ENCODE measurements at regions not wholly inside any gene's neighbourhood (a gene's known extent, or its start where the extent isn't known, plus 50 kb on each side); places are given as distances from the start of the nearest gene placed in this dataset.

DNA sequence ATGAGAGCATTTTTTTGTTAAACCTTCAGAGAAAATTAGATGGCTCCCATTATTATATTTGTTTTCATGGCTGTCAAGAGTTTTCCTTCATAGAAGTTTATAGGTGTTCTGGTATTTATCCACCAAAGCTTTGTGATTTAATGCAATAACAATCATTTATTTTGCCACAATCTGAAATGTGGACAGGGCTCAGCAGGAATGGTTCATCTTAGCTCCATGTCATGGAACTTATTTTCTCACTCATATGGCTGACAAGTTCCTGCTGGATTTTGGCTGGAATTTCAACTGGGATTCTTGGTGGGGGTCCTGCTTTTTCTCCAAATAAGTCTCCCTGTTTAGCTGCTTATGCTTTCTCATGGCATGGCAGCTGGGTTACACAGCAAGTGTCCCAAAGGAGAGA is 876.7 kb downstream of the QKI start:
- peaks cover 7% of the 10 kb centered on the region for H3K9me3 Mint-ChIP-seq (ENCODE audit: low read depth)
- no peaks in the 10 kb centered on the region for H3K36me3 Mint-ChIP-seq (ENCODE audit: low read depth)
- H3K27ac Mint-ChIP-seq (ENCODE audit: unreplicated experiment): no peak overlapping the region
- H3K4me3 Mint-ChIP-seq (ENCODE audit: unreplicated experiment): no peak overlapping the region
- TF ChIP-seq, protein P1, sequence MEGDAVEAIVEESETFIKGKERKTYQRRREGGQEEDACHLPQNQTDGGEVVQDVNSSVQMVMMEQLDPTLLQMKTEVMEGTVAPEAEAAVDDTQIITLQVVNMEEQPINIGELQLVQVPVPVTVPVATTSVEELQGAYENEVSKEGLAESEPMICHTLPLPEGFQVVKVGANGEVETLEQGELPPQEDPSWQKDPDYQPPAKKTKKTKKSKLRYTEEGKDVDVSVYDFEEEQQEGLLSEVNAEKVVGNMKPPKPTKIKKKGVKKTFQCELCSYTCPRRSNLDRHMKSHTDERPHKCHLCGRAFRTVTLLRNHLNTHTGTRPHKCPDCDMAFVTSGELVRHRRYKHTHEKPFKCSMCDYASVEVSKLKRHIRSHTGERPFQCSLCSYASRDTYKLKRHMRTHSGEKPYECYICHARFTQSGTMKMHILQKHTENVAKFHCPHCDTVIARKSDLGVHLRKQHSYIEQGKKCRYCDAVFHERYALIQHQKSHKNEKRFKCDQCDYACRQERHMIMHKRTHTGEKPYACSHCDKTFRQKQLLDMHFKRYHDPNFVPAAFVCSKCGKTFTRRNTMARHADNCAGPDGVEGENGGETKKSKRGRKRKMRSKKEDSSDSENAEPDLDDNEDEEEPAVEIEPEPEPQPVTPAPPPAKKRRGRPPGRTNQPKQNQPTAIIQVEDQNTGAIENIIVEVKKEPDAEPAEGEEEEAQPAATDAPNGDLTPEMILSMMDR (IDR thresholded peaks at IDR 0.05): no peak
- H3K27me3 Mint-ChIP-seq (ENCODE audit: low read depth): peaks cover 2% of the 10 kb centered on the region
- H3K4me1 Mint-ChIP-seq (ENCODE audit: low read depth): peaks cover 2% of the 10 kb centered on the region
- no peak for DNase-seq (ENCODE audit: low spot score)

DNA sequence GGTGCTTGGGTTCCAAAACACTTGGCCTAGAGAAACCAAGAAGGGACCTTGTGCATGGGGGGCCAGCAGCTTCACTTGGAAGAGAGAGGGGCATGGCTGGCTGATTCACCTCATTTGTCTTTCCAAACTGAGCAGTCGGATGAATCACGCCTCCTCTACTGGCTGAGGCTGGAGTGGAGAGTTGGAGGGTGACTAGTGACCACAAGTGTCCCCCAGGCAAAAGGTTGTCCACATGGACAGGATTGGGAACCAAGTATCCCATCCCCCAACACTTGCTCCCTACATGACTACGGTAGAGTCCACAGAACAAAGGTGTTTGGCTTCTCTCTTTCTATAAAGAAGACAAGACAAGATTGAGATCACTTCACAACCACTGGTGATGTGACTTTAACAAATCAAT is 875.6 kb downstream of the QKI start:
- Mint-ChIP-seq H3K4me1 (ENCODE audit: low read depth) (peaks cover 6% of the 10 kb centered on the region), H3K4me3 (ENCODE audit: unreplicated experiment) (no peak overlapping the region), H3K36me3 (ENCODE audit: low read depth) (no peaks in the 10 kb centered on the region), H3K27me3 (ENCODE audit: low read depth) (peaks cover 2% of the 10 kb centered on the region), H3K27ac (ENCODE audit: unreplicated experiment) (no peak overlapping the region), H3K9me3 (ENCODE audit: low read depth) (peaks cover 7% of the 10 kb centered on the region)
- TF ChIP-seq, protein P1 (IDR thresholded peaks at IDR 0.05): no peak
- DNase-seq (ENCODE audit: low spot score): no peak

DNA sequence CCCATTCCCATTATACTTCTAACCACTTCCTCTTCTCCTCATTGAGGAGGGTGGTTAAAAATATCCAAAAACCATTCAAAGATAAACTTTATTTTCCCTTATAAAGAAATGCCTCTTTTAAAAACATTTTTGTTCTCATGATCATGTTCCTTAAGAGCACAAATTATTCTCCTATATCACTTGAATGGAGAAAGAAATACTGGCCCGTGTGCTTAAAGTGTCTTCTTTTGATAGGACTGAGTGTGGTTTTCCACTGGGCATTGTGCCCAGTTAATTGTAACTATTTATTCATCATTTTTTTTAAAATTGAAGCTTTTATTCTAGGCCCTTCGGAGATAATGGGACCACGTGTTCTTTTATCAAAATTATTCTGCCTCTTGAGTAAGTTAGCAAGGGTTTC is 871.5 kb downstream of the QKI start:
- DNase-seq (ENCODE audit: low spot score): no peak
- H3K27me3 Mint-ChIP-seq (ENCODE audit: low read depth): peaks cover 2% of the 10 kb centered on the region
- no peak overlapping the region for H3K27ac Mint-ChIP-seq (ENCODE audit: unreplicated experiment)
- no peaks in the 10 kb centered on the region for H3K36me3 Mint-ChIP-seq (ENCODE audit: low read depth)
- TF ChIP-seq, protein P1 (IDR thresholded peaks at IDR 0.05): no peak
- H3K4me1 Mint-ChIP-seq (ENCODE audit: low read depth): peaks cover 6% of the 10 kb centered on the region
- H3K4me3 Mint-ChIP-seq (ENCODE audit: unreplicated experiment): no peak overlapping the region
- no peaks in the 10 kb centered on the region for H3K9me3 Mint-ChIP-seq (ENCODE audit: low read depth)

DNA sequence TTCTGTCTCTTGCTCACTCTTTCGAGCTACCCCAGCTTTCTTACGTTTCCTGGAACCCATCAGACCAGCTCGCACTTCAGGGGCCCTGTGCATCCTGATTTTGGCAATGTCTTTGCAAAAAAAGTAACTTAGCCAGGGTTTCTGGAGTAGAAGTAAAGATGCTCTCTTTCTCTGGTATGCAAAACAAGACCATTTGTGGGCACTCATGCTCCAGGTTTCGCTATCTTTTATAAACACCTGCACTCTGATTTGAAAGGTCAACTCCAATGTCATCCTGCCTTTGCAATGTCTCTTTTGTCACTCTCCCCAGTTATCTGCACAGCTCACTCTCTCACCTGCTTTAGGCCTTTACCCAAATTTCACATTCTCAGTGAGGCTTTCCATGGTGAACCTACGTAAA is 869.1 kb downstream of the QKI start:
- Mint-ChIP-seq H3K27me3 (ENCODE audit: low read depth) (no peaks in the 10 kb centered on the region), H3K9me3 (ENCODE audit: low read depth) (no peaks in the 10 kb centered on the region), H3K27ac (ENCODE audit: unreplicated experiment) (no peak overlapping the region), H3K4me1 (ENCODE audit: low read depth) (peaks cover 6% of the 10 kb centered on the region), H3K4me3 (ENCODE audit: unreplicated experiment) (no peak overlapping the region), H3K36me3 (ENCODE audit: low read depth) (no peaks in the 10 kb centered on the region)
- TF ChIP-seq, protein P1 (IDR thresholded peaks at IDR 0.05): no peak
- no peak for DNase-seq (ENCODE audit: low spot score)

DNA sequence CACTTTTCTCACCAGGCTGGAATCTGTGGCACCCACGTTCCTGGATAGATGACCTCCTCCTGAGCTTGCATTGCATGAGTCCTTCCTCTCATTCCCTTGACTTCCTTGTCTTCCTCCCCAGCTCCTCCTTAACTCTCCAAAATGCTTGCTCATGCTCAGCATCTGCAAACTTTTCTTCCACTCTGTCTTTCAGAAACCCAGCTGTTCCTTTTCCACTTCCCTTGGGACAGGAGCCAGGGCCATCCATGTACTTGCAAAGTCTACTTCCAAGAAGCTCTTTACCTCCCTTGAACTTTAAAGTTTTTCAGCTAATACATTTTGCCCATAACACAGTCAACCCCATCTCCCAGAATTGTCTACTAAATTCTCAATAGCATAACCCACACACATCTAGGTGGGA is 861.7 kb downstream of the QKI start:
- Mint-ChIP-seq H3K4me1 (ENCODE audit: low read depth) (no peaks in the 10 kb centered on the region), H3K36me3 (ENCODE audit: low read depth) (no peaks in the 10 kb centered on the region), H3K27me3 (ENCODE audit: low read depth) (no peaks in the 10 kb centered on the region), H3K4me3 (ENCODE audit: unreplicated experiment) (no peak overlapping the region), H3K27ac (ENCODE audit: unreplicated experiment) (no peak overlapping the region), H3K9me3 (ENCODE audit: low read depth) (peaks cover 9% of the 10 kb centered on the region)
- TF ChIP-seq, protein P1 (IDR thresholded peaks at IDR 0.05): no peak
- DNase-seq (ENCODE audit: low spot score): no peak
